ENCODE measurements at regions not wholly inside any gene's neighbourhood (a gene's known extent, or its start where the extent isn't known, plus 50 kb on each side); places are given as distances from the start of the nearest gene placed in this dataset.

DNA sequence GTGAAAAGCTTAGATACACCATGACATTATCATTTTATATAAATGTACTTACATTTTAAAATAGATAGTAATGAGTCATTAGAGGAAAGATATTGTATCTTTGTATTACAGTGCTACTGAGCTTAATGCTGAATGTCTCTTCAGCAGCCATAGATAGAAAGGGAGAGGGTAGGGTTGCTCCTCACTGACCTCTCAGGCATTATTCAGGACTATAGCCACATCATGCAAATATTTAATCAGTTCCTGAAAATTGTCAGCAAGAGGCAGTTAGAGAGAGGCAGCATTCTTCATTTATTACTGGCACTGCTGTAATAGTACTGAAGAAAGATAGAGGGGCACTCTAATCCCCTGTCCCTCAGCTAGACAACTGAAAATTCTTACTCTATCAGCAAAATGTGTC lies 242.0 kb upstream of the TANK start:
- DNase-seq (ENCODE audit: low spot score): no peak

GRCh38 chr2:160918906-160919503 lies 241.2 kb upstream of the TANK start:
- no peak for DNase-seq (ENCODE audit: low spot score)

- DNase-seq (ENCODE audit: low spot score): no peak
Observed at GRCh38 chr2:160920061-160920460, 240.2 kb upstream of the TANK start.

DNA sequence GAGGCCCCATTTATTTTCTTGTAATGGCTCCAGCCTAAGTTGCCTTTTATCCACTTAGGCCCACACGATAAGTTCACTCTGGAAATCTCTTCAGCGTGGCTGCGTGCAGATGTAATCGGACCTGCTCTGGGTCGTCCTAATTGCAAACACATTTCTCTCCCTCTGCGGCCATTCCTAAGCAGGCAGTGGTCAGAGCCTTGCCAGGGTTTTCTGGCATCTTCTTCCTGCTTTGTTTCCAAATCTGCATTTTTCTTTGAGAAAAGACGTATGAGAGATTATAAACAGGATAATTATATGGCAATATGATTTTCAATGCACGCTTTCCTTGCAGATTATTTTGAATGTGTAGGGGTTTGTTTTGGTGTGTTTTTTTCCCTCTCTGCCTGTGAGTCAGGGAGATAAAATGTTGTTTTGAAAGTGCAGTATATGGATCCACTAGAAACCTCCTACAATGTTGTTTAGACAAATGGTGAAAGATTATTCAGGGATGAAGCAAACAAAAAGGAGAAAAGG lies 239.4 kb upstream of the TANK start:
- peak; percentile 93 for DNase-seq (ENCODE audit: low spot score)

DNA sequence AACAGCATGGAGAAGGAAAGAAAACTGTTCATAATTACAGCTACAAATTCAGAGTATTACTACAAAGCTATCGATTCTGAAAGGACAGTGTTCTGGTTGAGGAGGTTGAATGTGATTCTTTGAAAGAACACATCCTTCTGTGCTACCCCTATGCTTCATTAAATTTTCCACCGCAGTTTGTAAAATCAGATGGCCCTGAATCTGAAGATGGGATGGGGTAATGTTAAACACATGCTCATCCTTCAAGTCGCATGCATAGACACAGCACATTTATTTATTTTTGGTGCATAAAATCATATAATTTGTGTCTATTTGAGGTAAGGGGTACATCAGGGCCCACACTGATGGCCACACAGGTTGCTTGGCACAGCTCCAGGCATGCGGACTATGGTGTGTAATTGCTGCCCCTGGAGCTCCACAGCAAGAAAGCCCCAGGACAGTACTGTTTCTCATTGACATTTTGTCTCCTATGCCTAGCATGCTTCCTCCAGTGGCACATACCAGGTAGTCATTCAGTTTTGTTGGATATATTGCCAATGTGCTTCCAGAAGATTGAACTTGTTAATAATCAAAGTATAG lies 238.8 kb upstream of the TANK start:
- DNase-seq (ENCODE audit: low spot score): no peak

DNA sequence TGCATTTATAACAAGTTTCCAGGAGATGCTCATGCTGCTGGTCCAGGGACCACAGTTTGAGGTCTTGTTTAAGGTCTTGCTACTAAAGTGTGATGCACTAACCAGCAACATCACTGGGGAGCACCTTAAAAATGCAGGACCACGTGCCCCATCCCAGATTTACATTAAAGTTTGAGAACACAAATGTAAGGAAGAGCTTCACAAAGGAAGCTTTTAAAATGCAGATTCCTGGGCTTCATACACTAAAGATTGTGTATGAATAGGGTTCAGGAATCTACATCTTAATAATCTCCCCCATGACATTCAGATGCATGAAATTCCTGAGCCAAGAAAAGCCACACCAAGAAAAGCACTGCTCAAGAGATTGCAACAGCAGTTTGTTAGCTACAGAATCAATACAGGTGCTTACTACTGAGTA lies 235.3 kb upstream of the TANK start:
- no peak for DNase-seq (ENCODE audit: low spot score)

- DNase-seq (ENCODE audit: low spot score): no peak
Observed at GRCh38 chr2:160925956-160926355, 234.3 kb upstream of the TANK start.

GRCh38 chr2:160927324-160927723 lies 232.9 kb upstream of the TANK start:
- DNase-seq (ENCODE audit: low spot score): no peak

- DNase-seq (ENCODE audit: low spot score): peak; percentile 72
Observed at GRCh38 chr2:160928854-160929301, 231.3 kb upstream of the TANK start.

DNA sequence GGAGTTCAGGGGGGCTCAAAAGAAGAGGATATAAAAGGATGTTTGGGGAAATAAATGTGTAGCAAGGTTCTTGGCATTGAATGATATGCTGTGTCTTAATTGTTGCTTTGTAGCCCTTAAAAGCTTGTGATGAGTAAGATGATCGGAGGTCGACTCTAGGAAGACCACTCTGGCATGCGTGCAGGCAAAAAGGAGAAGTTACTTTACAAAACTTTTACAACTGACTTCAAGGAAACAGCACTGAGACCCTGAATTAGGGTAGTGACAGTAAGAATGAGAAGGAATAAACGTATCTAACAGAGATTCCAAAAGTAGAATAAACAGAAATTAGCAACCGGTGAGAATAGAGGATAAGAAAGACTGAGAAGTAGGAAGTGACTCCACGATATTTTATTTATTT lies 228.7 kb upstream of the TANK start:
- no peak for DNase-seq (ENCODE audit: low spot score)

DNA sequence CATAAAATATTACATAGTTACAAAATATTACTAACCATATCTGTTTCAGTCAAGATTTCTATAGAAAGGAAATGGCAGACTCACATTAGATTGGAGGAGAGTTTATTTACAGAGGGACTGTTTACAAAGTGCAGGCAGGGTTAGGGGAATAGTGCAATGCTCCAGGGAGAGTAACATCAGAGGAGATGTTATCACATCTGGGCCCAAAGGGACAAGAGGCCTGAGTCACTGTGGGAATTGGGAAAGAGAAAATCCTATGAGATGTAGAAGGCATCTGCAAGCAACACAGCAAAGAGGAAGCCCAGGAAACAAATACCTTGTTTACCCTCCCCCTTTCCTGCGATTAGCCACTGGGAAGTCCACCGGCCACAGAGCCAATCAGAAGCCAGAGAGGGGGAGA lies 227.3 kb upstream of the TANK start:
- DNase-seq (ENCODE audit: low spot score): peak; percentile 31

- no peak for DNase-seq (ENCODE audit: low spot score)
Observed at GRCh38 chr2:160934263-160934662, 226.0 kb upstream of the TANK start.

DNA sequence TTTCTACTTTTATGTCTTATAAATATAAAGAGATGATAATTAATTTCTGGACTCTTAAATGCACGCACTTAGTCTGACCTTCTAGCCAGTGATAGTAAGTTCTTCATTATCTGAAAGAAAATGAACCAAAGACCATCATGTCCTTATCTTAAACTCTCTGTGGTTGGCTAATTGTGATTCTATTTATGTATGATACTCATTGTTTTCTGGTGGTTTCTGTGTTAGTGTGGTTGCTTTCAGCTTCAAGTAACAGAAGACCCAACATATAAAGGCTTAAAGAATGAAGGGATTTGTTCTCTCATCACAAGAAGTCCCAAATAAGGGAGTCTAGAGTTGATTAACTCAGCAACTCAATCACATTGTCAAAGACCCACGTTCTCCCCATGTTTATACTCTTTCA lies 225.2 kb upstream of the TANK start:
- DNase-seq (ENCODE audit: low spot score): no peak

DNA sequence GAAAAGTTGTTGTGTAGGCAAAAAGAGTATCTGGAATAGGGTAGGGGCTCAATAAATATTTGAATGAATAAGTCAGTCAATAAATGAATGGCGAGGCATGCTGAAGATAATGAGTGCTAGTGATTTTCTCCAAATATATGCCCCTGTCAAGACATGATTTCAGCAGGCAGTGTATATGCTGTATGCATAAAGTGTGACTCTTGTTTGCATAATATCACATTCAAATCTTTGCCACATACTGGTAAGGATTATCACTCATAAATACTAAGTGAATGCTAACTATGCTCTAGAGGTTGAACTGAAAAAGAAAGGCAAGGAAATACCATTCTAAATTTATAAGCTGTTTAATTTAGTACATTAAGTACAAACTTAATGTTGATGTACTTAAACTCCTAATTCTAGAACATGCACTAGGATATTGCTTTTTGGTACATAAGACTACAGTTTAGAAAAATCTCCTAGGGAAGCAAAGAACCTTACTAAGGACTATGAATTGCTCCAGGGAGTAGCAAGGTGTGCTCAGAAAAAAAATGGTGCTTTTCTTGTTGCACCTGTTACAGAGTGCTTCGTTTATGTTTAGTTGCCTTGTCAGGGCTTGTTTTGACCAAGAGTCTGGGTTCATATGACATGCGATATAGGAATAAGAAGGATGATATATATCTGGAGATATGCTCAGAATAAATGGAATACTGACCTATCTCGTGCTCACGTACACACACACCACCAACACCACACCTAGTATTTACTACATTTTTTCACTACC lies 224.0 kb upstream of the TANK start:
- no peak for DNase-seq (ENCODE audit: low spot score)

GRCh38 chr2:160940271-160940670 lies 220.0 kb upstream of the TANK start:
- peak; percentile 34 for DNase-seq (ENCODE audit: low spot score)

DNA sequence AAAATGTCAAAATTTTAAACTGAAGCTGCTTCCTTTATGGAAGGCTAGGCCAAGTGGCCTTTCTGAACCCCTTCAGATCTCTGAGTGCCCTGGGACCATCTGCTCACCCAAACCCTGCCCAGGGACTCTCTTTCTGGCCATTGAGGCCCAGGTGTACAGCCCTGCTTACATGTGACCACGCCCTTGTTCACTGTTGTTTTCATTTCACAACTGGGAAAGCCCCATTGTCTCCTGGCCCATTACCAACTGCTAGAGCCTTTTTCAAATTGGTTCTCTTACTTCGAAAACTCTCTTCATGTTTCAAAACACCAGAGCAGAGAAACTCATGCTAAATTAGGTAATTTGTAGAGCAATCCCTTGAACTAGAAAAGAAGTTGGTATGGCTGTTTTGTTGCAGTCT lies 219.5 kb upstream of the TANK start:
- no peak for DNase-seq (ENCODE audit: low spot score)

DNA sequence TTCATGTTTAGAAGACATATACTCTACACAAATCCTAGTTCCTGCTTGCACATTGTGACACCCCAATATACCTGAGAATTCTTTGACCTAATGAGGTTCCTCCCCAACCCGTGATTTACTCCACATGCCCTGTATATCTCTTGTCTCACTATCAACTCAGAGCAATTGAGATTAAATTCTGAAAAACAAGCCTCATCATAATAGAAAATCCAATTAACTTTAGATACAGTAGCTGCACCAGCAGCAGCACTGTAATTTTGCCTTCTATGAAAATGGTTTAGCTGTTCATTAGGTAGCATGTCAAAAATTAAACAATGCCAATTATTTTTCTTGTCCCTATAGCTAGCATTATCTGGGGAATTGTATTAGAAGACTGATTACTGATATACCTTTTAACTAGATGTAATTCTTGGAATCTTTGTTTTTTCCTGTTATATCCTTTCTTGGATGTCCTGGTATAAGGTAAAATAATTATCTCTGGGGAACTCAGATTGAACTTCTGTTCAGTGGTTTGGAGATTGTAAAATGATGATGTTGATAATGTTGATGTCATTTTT lies 218.9 kb upstream of the TANK start:
- DNase-seq (ENCODE audit: low spot score): no peak

- DNase-seq (ENCODE audit: low spot score): no peak
Observed at GRCh38 chr2:160942476-160943142, 217.6 kb upstream of the TANK start.

- DNase-seq (ENCODE audit: low spot score): no peak
Observed at GRCh38 chr2:160943414-160943813, 216.8 kb upstream of the TANK start.

DNA sequence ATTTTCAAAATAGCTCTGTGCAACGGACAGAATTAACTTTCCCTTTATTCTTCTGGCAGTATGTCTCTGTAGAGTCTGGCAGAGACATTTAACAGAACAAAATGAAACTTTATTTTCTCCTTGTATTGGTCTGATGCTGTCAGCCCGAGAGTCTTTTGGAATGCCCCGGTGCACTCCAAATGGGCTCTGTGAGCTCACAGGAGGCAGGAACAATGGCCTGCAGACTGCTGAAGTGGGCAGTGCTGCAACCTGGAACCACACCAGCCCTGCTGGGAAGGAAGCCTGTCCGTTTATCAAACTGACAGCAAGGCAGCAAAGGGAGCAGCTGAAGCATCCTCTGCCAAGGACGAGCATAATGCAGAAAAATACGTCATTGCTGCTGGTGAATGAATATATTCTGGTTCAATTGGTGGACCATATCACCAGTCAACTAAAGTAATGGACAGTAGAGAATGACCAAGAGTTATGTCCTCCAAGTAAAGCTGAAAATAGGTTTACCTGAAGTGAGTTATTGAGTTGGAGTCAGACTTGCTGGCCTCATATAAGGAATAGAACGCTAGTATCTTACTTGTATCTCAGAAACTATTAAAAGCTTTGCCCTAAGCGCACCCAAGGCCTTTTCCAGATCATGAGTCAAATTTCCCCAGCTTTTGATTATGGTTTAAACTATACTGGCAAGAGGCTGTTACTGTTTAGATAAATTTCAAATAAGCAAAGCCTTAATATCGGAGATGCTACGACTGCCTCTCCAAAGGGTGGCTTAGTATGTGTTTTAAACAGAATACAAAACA lies 207.6 kb upstream of the TANK start:
- DNase-seq (ENCODE audit: low spot score): peak; percentile 57

GRCh38 chr2:160955578-160955977 lies 204.7 kb upstream of the TANK start:
- no peak for DNase-seq (ENCODE audit: low spot score)
